Left colon (tissue), 2 donors: ENCODE measurements at regions not wholly inside any gene's neighbourhood (a gene's known extent, or its start where the extent isn't known, plus 50 kb on each side); places are given as distances from the start of the nearest gene placed in this dataset.
"Not testable (repeated sequence)": the region's sequence is repeated elsewhere in the genome, so short reads cannot be mapped to it uniquely, and the experiment has no call there.

Experiments used
- ATAC-seq: fragments of 200-7000 bp; cut with Tn5 transposase; one replicate; pipeline ENCODE4 v1.9.1; 2020; ENCODE audit warnings: mild to moderate bottlenecking, moderate library complexity
- DNase-seq, 2 donors: peaks; one replicate each; pipeline ENCODE4 v3.0.0-alpha.2; 2020
- intact Hi-C, 2 donors: fragments of 100-400 bp; cut with DNase I in 1 of 2; cut with micrococcal nuclease in 1 of 2; formaldehyde crosslinking; loops; one replicate each; pipeline versions ENCODE4 v1.11.2 to v1.14.0; 2022; cut with DNase I, micrococcal nuclease
- donor health status: DM: no; HTN: no; CAD: no.
- donor health status: DM: yes; HTN: yes; CAD: no.

DNA sequence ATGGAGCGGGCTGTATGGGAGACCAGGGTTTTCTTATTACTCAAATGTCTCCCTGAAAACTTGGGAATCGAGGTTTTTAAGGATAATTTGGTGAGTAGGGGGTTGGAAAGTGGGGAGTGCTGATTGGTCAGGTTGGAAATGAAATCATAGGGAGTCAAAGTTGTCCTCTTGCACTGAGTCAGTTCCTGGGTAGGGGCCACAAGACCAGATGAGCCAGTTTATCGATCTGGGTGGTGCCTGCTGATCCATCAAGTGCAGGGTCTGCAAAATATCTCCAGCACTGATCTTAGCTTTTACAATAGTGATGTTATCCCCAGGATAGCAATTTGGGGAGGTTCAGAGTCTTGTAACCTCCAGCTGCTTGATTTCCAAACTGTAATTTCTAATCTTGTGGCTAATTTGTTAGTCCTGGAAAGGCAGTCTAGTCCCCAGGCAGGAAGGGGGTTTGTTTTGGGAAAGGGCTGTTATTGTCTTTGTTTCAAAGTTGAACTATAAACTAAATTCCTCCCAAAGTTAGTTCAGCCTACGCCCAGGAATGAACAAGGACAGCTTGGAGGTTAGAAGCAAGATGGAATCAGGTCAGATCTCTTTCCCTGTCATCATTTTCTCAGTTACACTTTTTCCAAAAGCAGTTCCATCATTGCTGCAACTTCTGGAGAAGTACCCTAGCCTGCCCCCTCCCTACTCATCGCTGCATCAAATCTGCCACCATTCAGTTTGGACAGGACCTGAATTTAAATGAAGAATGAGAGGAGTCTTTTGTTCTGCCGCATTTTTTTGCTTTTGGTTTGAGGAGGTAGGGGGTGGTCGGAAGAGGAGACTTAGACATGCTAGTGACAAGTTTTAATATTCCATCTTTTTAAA lies 236.4 kb upstream of the GALNT17 start:
- intact Hi-C loops, ATAC-seq, DNase-seq: not testable (repeated sequence)

DNA sequence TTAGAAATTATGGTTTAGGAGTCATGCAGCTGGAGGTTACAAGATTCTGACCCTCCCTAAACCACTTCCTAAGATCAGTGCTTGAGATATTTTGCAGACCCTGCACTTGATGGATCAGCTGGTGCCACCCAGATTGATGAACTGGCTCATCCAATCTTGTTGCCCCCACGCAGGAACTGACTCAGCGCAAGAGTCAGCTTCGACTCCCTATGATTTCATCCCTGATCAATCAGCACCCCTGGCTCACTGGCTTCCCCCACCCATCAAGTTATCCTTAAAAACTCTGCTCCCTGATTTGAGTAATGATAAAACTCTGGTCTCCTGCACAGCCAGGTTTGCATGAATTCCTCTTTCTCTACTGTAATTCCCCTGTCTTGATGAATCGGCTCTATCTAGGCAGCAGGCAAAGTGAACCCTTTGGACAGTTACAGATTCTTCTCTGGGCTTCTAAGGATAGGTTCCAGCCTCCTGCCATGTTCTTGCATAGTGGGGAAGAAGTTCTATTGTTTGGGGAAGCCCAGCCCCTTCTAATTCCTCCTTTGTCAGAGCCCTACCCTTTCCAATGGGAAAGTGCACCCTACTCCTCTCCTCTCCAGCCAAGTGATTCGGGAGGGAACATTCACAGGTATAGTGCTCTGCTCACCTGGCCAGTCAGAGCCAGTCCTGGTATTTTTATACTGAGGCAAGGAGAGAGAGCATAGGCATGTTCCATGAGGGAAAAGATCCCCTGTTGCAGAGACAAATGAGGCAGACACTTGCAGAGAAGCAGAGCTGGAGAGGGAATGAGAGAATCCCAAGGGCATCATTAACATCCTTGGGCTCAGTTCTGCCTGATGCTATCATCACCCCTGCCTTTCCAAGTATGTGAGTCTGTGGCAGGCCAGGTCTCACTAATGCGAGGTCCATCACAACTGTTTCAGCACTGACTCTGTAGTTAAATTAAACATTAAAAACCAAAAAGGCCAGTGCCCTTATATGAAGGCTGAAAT lies 224.4 kb upstream of the GALNT17 start:
- ATAC-seq (no peak), DNase-seq (no peak)
- intact Hi-C loops: no loop called here

DNA sequence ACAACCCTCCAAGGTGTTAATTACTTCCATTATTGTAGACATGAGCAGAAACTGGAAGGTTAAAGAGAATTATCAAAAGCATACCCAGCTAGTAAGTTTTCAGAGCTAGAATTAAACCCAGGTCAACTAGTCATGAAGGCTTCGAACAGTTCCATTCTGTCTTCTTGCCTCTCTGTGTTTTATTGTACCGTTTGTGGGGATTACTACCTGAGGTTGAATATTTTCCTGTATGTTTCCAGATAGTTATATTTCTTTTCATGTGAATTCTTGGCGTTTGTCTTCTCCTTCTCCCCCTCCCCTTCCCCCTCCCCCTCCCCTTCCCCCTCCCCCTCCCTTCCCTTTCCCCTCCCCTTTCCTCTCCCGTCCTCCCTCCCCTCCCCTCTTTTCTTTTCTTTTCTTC lies 218.0 kb upstream of the GALNT17 start:
- ATAC-seq (no peak), DNase-seq (no peak)
- intact Hi-C loops: no loop called here

DNA sequence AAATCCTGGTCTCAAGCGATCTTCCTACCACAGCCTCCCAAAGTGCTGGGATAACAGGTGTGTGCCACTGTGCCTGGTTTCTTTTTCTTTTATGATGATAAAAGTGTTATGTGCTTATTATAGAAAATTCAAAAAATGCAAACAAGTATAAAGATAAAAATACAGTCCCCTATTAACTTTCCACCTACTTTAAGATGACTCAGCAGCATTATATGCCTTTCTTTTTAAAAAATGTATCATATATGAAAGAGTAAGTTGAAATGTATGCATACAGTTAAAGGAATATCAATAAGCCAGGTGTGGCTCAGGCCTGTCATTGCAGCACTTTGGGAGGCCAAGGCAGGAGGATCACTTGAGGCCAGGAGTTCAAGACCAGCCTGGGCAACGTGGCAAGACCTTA lies 216.9 kb upstream of the GALNT17 start:
- intact Hi-C loops: no loop called here
- DNase-seq (no peak), ATAC-seq (no peak)

DNA sequence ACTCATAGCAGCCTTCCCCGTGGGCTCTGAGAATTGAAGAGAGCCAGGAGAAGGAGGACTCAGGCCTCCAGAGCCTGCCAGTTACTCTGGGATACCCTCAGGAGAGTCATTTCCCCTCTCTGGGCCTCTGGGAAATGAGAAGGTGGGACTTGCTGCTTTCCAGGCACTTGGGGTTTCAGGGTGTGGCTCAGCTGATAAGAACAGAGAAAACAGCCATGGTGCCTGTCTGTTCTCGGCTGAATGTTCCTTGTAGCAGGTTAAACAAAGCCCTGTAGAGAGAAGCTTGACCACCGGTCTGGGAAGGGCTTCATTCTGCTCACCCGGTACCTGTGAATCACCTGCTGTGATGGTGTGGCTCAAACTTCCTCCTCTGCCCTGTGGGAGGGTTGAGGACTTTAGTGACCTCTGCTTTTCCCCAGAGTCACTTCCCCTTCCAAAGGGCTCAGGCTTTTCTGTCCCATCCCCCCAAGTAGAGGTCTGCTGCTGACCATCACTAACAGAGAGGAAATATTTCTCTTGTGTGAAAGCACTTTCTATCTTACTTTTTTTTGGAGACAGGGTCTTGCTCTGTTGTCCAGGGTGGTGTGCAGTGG lies 212.4 kb upstream of the GALNT17 start:
- no peak for DNase-seq
- intact Hi-C loops: no loop called here
- ATAC-seq: no peak

DNA sequence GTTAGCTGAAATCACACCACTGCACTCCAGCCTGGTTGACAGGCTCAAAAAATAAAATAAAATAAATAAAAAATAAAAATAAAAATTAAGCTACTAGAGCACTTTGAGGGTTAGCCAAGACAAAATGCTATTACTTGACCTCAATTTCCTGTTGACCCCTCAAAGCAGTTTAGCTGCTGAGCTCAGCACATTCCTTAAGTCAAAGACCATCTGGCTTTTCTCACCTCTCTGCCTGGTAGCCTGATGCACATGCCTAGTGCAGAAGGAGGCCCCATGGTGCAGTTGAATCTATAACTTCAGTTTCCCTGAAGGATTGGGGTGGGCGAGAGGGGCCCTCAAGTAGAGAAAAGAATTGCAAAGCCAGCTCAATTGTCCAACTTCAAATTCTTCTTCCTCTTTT lies 211.1 kb upstream of the GALNT17 start:
- intact Hi-C loops: no loop called here
- ATAC-seq (no peak), DNase-seq (no peak)

DNA sequence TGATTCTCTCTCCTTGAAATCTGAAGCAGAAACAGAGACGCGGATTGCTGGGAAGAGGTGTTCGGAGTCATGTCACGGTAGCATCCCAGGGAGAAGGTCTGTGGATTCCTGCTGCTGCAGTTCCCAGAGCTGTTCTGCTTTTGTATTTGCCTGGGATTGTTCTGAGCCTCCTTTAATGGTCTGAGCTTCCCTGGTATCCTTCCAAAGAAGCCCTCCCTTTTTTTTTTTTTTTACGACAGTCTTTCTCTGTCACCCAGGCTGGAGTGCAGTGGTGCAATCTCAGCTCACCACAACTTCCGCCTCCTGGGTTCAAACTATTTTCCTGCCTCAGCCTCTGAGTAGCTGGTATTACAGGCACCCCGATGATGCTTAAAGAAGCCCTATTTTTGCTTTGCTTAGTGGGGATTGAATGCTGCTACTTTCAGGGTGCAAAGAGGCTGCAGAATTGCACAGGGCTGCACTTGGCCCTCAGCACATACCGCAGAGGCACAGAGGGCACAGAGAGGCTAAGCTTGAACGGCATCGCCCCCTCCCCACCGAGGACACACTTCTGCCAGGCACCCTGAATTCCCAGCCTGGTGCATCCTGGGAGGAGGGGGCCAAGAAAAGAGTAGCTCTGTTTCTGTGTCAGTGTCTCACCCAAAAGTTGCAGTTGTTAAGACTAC lies 208.6 kb upstream of the GALNT17 start:
- DNase-seq: no peak
- ATAC-seq: no peak
- intact Hi-C loops: no loop called here

DNA sequence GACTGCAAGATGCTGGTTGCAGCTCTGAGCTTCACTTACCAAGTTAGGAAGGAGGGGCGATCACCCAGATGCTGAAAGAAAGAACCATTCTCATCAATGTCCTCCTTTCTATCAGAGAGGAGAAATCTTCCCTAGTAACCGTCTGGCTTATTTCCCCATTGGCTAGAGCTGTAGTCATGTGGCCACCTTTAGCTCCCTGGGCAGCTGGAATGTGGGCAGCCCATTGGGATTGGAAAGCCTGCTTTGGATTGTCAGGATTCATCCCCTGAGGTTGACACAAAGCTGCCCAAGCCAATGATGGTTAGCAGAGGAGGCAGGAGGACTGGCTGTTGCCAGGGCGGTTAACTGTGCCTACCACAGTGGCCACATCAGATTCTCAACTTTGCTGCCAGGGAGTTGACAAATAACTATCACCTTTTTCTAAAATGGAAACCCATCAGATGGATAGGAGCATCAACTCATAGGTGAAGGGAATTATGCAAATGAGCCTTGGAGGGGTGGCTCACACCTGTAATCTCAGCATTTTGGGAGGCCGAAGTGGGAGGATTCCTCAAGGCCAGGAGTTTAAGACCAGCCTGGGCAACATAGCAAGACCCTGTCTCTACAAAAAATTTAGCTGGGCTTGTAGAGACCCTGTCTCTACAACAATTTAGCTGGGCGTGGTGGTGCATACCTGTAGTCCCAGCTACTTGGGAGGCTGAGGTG lies 206.4 kb upstream of the GALNT17 start:
- ATAC-seq (no peak), DNase-seq (no peak)
- intact Hi-C loops: no loop called here

DNA sequence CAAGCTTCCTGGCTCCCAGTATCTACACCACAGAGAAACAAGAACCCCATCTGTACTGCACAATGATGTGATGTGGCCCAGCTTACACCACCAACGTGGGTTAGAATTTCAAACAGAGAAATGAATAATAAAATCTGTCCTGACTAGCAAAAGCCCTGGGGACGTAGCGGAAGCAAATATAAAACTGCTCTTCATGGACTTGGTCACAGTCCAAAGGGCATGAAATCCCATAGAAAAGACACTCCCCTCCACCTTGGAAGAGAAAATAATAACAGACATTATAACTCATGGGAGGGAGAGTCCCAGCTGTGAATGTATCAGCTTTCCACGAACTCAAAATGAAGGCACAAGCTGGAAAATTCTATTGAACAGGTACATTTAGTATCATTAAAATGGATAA lies 205.3 kb upstream of the GALNT17 start:
- ATAC-seq (no peak), DNase-seq (no peak)
- intact Hi-C loops: no loop called here

DNA sequence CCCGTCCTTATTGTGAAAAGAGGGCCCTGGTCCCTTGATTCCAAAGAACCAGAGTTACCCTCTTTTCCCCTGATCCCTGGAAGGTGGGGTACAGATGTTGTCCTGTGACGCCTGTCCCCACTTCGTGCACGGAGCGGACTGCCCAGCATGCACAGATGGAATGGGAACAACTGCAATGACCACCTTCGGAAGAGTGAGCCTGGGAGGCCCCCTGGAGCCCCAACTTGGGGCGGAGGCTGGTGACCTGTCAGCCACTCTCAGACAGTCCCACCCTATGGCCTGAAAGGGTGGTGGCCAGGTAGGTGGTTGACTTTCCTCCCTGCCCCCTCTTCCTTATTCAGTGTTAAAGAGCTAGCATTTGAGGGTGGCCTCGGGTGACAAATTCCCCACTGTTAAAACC lies 196.6 kb upstream of the GALNT17 start:
- no peak for ATAC-seq
- intact Hi-C loops: no loop called here
- no peak for DNase-seq

DNA sequence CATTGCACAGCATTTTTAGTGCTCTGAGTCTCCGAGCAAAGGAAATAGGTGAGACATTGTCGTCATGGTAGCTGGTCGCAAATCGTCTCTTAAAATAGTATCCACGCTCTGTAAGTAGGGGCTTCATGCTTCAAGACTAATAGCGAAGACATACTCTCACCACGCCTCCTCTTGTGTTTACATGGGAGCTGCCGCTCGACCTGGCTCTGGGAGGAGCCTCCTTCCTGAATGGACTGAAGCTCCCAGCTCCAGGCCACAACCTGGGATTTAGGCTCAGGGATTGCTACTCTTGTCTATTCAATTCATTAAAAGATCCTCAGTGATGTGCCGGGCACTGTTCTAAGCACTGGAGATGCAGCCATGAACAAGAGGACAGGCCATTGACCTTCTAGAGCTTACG lies 196.1 kb upstream of the GALNT17 start:
- DNase-seq: no peak

DNA sequence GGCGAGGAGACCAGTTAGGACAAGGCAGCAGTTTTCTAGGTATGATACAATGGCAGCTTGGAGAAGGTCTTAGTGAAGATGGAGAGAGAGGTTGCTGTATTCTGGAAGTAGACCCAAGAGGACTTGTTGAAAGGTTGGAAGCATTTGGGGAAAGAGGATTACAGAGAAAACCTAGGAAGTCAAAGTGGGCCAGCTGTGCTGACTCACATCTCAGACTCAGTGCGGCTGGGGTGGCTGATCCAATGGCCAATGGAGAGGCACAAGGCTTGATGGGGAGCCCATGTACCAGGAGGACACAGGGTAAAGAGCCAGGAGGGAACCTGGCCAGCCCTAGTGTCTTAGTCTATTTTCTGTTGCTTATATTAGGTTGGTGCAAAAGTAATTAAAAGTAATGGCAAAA lies 194.5 kb upstream of the GALNT17 start:
- ATAC-seq (no peak), DNase-seq (no peak)
- intact Hi-C loops: no loop called here

More for the DNA sequence above, 196.1 kb upstream of the GALNT17 start:
- intact Hi-C loops: no loop called here
- no peak for ATAC-seq

DNA sequence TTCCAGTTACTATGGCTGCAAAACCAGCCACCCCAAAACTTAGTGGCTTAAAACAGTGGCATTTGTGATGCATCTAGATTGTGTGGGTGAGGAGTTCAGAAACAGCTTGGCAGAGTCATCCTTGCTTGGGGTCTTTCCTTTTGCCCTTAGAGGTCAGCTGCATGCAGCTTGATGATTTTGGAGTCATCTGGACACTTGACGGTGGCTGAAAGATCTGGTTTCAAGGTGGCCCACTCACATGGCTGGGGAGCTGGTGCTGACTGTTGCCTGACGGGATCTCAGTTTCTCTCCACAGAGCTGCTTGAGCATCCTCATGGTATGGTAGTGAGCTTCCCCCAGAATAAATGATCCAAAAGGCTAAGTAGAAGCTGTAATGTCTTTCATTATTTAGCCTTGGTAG lies 191.3 kb upstream of the GALNT17 start:
- no peak for DNase-seq
- ATAC-seq: no peak

DNA sequence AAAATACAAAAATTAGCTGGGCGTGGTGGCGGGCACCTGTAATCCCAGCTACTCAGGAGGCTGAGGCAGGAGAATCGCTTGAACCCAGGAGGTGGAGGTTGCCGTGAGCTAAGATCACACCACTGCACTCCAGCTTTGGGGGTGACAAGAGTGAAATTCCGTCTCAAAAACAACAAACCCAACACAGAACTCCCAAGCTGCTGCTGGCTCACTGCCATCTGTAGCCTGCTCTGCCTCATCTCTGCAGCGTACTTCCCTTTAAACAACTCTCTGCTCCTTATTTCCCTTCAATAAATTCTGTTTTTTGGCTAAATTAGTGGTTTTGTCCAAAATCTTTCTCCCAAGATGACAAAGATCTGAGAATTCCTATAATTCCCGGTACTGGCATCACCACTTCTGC lies 189.2 kb upstream of the GALNT17 start:
- intact Hi-C loops: no loop called here
- ATAC-seq (no peak), DNase-seq (no peak)

More for the DNA sequence above, 191.3 kb upstream of the GALNT17 start:
- intact Hi-C loops: no loop called here

DNA sequence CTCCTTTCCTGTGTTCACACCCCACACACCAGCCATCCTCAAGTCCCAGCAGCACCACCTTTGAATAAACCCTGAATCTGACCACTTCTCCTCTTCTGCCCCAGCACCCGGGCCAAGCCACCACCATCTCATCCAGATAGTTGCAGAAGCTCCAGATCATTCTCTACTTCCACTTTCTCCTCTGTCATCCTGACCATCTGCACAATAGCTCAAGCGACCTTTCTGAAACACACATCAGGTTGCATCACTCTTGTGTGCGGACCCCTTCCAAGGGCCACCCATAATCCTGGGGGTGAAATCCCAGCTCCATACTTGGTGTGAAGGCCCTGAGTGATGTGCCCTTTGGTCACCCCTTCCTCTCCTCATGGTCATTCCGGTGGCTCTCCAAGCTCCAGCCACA lies 187.4 kb upstream of the GALNT17 start:
- DNase-seq (no peak), ATAC-seq (no peak)
- intact Hi-C loops: no loop called here

DNA sequence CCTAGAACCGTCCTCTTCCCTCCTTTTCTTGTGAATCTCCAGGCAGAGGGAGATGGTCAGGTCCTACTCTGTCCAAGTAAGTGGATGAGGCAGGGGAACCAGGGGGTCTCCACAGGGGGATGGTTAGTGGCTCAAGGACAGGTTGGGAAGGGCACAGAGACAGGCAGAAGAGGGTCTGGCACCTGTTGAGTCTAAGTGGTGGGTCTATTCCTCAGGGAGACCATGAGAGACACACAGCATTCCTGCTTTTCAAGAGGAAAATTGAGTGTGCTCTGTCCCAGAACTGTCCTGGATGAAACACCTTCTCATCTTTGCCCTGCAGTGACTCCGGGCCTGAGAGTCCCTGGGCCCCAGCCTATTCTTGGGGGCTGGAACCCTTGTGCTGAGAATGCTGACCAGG lies 184.8 kb upstream of the GALNT17 start:
- ATAC-seq (no peak), DNase-seq (no peak)
- intact Hi-C loops: no loop called here

DNA sequence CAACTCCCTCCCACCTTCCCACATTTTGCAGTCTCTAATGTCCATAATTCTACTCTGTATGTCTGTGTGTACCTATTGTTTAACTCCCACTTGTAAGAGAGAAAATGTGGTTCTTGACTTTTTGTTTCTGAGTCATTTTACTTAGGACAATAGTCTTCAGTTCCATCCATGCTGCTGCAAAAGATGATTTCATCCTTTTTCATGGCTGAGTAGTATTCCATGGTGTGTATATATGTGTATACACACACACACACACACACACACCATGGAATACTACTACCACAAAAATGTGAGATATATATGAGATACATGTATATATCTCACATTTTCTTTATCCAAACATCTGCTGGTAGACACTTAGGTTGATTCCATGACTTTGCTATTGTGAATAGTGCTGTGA lies 182.1 kb upstream of the GALNT17 start:
- ATAC-seq (no peak), DNase-seq (no peak)
- intact Hi-C loops: no loop called here

DNA sequence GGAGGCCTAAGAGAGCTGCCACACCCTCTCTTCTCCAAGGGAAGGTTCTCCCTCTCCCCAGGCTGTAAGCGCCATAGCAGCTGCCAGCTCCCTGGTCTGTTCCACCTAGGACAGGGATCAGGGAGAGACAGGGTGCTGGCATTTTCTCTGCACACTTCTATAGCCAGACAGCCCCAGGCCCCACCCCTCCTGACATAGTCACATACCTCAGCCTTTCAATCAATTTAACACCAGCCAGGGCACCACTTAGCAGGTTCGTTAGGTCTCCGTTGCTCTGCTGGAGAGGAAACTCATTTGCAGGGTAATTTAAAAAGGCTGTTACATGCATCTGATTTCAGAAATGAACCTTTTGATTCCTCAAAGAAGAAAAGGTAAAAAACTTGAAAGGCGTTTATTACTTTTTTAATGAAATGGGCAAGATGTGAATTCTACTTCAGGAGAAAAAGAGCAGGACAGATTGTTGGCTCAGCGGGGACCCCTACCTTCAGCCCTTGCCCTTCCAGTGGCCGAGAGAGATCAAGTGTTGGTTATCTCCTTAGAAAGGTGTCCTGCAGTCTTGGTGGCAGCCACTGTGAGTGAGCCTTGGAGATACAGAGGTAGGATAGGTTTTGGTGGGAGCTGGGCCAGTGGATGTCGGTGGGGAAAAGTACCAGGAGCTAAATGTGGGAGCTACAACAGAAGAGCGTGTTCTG lies 180.5 kb upstream of the GALNT17 start:
- ATAC-seq (no peak), DNase-seq (no peak)
- intact Hi-C loops: no loop called here
